Spleen (tissue), 11 donors: ENCODE measurements at regions not wholly inside any gene's neighbourhood (a gene's known extent, or its start where the extent isn't known, plus 50 kb on each side); places are given as distances from the start of the nearest gene placed in this dataset.

Experiments
- DNase-seq: peaks from one replicate; pipeline ENCODE4 v3.0.0-alpha.2; 2020
- H3K27ac ChIP-seq, 8 donors: fragments of 200-600 bp; sonication (generic) in 7 of 8; 1 replicate in 4 of 8; 2 replicates in 4 of 8; pipeline versions ENCODE4 v1.5.0 to v1.8.0; 2016 to 2021; ENCODE audit warnings: inconsistent platforms in 4 of 8, mild to moderate bottlenecking in 4 of 8, moderate library complexity in 1 of 8
- H3K27me3 ChIP-seq, 7 donors: fragments of 200-600 bp; sonication (generic) in 6 of 7; replicated peaks in 1 of 7; 1 replicate in 4 of 7; 2 replicates in 3 of 7; pipeline versions ENCODE4 v1.5.0 to v1.8.0; 2016 to 2021; ENCODE audit warnings: inconsistent platforms in 3 of 7, mild to moderate bottlenecking in 1 of 7
- H3K36me3 ChIP-seq, 6 donors: fragments of 200-600 bp; sonication (generic) in 5 of 6; 1 replicate in 4 of 6; 2 replicates in 2 of 6; pipeline versions ENCODE4 v1.5.0 to v1.8.0; 2016 to 2021; ENCODE audit warnings: inconsistent platforms in 2 of 6
- H3K4me1 ChIP-seq, 6 donors: fragments of 200-600 bp; sonication (generic) in 5 of 6; 1 replicate in 3 of 6; 2 replicates in 3 of 6; pipeline versions ENCODE4 v1.5.0 to v1.8.0; 2016 to 2021; ENCODE audit warnings: inconsistent platforms in 3 of 6
- H3K4me3 ChIP-seq, 8 donors: fragments of 200-600 bp; sonication (generic) in 7 of 8; 1 replicate in 4 of 8; 2 replicates in 4 of 8; pipeline versions ENCODE4 v1.5.0 to v1.8.0; 2016 to 2021; ENCODE audit warnings: inconsistent platforms in 4 of 8, mild to moderate bottlenecking in 4 of 8, moderate library complexity in 2 of 8
- H3K9me3 ChIP-seq, 8 donors: fragments of 200-600 bp; sonication (generic) in 7 of 8; 1 replicate in 4 of 8; 2 replicates in 4 of 8; pipeline versions ENCODE4 v1.5.0 to v1.8.0; 2016 to 2021; ENCODE audit warnings: inconsistent platforms in 4 of 8
- CTCF ChIP-seq, 11 experiments: fragments of 200-600 bp in 7 of 11; fragments of 450-650 bp in 4 of 11; sonication (generic) in 4 of 11; IDR thresholded peaks in 8 of 11; conservative IDR thresholded peaks in 3 of 11; 1 replicate in 7 of 11; 2 replicates in 4 of 11; pipeline versions ENCODE4 v1.4.0 to v1.8.0; 2016 to 2021; ENCODE audit warnings: antibody characterized with exemption in 11 of 11, inconsistent platforms in 4 of 11, mild to moderate bottlenecking in 1 of 11
- POLR2A ChIP-seq, 3 donors: fragments of 450-650 bp; IDR thresholded peaks; one replicate each; pipeline ENCODE4 v1.5.1; 2017; ENCODE audit warnings: antibody characterized with exemption in 3 of 3, mild to moderate bottlenecking in 1 of 3
- POLR2AphosphoS5 ChIP-seq, 3 donors: sonication (generic); formaldehyde crosslinking; IDR thresholded peaks; one replicate each; pipeline ENCODE4 v1.5.1; 2017; ENCODE audit warnings: antibody characterized with exemption in 3 of 3
- WGBS, 5 donors: extraction: QIAGEN DNeasy Blood & Tissue Kit in 3 of 5; methylation state at CpG; one replicate each; pipeline versions ENCODE4 v1.1.5 to v1.1.7; 2013 to 2018; 5-methylcytosine and 5-hydroxymethylcytosine counted together
- intact Hi-C: fragments of 100-400 bp; cut with DNase I; formaldehyde crosslinking; loops from one replicate; pipeline ENCODE4 v1.15.0; 2023; ENCODE audit warnings: low total_unique reads
- donor health status: healthy with polysubstance abuse.
- donor health status: DM: no; HTN: no; CAD: no; lungs with moderate emphysema.
- donor health status: DM: no; HTN: no; CAD: no.
- donor health status: Bipolar disorder and iron deficiency.
- donor health status: healthy.
- donor health status: DM: no; HTN: no; CAD: no.
- donor health status: DM: yes; HTN: yes; CAD: no.

GRCh38 chr18:76756531-76757253 is 65.7 kb upstream of the ZNF236 start:
- intact Hi-C loops, result no loop called here
- Histone ChIP-seq H3K27ac (no peak overlapping the region), H3K9me3 (peaks cover 0 to 12% (median 7%) of the 10 kb centered on the region in 8 donors), H3K36me3 (no peaks in the 10 kb centered on the region), H3K4me3 (no peak overlapping the region), H3K4me1 (no peaks in the 10 kb centered on the region), H3K27me3 (peaks cover 0 to 5% (median 0%) of the 10 kb centered on the region in 7 donors)
- DNase-seq, result no peak
- WGBS, 5 donors, result 71 to 84% (median 83%) methylated on average over 23 of the region's 23 CpGs
- TF ChIP-seq POLR2A (IDR thresholded peaks at IDR 0.05) (no peak), CTCF (IDR thresholded peaks at IDR 0.05 in 8 of 11, conservative IDR thresholded peaks at IDR 0.05 in 3 of 11) (no peak), POLR2AphosphoS5 (IDR thresholded peaks at IDR 0.05) (no peak)

GRCh38 chr18:76754351-76754750 is 68.0 kb upstream of the ZNF236 start:
- H3K36me3 ChIP-seq, result no peaks in the 10 kb centered on the region
- H3K27me3 ChIP-seq, result peaks cover 0 to 5% (median 0%) of the 10 kb centered on the region in 7 donors
- peaks cover 8 to 36% (median 31%) of the 10 kb centered on the region in 8 donors for H3K9me3 ChIP-seq
- H3K4me1 ChIP-seq, result no peaks in the 10 kb centered on the region
- 60 to 71% (median 67%) methylated on average over 8 of the region's 8 CpGs for WGBS, 5 donors
- no peak for TF ChIP-seq POLR2AphosphoS5 (IDR thresholded peaks at IDR 0.05)
- no peak for TF ChIP-seq POLR2A (IDR thresholded peaks at IDR 0.05)
- no peak for TF ChIP-seq CTCF (IDR thresholded peaks at IDR 0.05 in 8 of 11, conservative IDR thresholded peaks at IDR 0.05 in 3 of 11)
- H3K4me3 ChIP-seq, result no peak overlapping the region
- no peak for DNase-seq
- intact Hi-C loops, result no loop called here
- no peak overlapping the region for H3K27ac ChIP-seq

- WGBS, 5 donors, result 75 to 93% (median 90%) methylated on average over 4 of the region's 4 CpGs
- intact Hi-C loops, result no loop called here
- H3K4me1 ChIP-seq, result no peaks in the 10 kb centered on the region
Measured at GRCh38 chr18:76752400-76752799, 70.0 kb upstream of the ZNF236 start.

More at GRCh38 chr18:76752400-76752799, 70.0 kb upstream of the ZNF236 start:
- no peak overlapping the region for H3K4me3 ChIP-seq
- H3K9me3 ChIP-seq, result peaks cover 14 to 50% (median 39%) of the 10 kb centered on the region in 8 donors
- H3K36me3 ChIP-seq, result no peaks in the 10 kb centered on the region
- no peak for TF ChIP-seq POLR2AphosphoS5 (IDR thresholded peaks at IDR 0.05)
- no peak for TF ChIP-seq POLR2A (IDR thresholded peaks at IDR 0.05)
- no peak for TF ChIP-seq CTCF (IDR thresholded peaks at IDR 0.05 in 8 of 11, conservative IDR thresholded peaks at IDR 0.05 in 3 of 11)
- peaks cover 0 to 5% (median 0%) of the 10 kb centered on the region in 7 donors for H3K27me3 ChIP-seq
- H3K27ac ChIP-seq, result no peak overlapping the region
- DNase-seq, result no peak
